Mucosa of rectum (tissue), 2 donors: ENCODE measurements at regions not wholly inside any gene's neighbourhood (a gene's known extent, or its start where the extent isn't known, plus 50 kb on each side); places are given as distances from the start of the nearest gene placed in this dataset.

Experiments
- H3K27ac ChIP-seq, 2 donors: one replicate each; pipeline ENCODE4 v1.7.0; 2013; ENCODE audit warnings: inconsistent platforms in 2 of 2, low read depth in 2 of 2, low read length in 2 of 2
- H3K27me3 ChIP-seq, 2 donors: one replicate each; pipeline ENCODE4 v1.7.0; 2013; ENCODE audit warnings: low read length in 2 of 2; ENCODE audit not compliant: control insufficient read depth in 2 of 2, insufficient read depth in 2 of 2
- H3K36me3 ChIP-seq, 2 donors: one replicate each; pipeline ENCODE4 v1.7.0; 2013; ENCODE audit warnings: low read length in 2 of 2; ENCODE audit not compliant: control insufficient read depth in 2 of 2, insufficient read depth in 2 of 2
- H3K4me1 ChIP-seq, 2 donors: one replicate each; pipeline ENCODE4 v1.7.0; 2013; ENCODE audit warnings: low read length in 2 of 2, mild to moderate bottlenecking in 1 of 2; ENCODE audit not compliant: control insufficient read depth in 2 of 2, insufficient read depth in 2 of 2
- H3K4me3 ChIP-seq, 2 donors: one replicate each; pipeline ENCODE4 v1.7.0; 2013; ENCODE audit warnings: low read length in 2 of 2
- H3K9ac ChIP-seq, 2 donors: one replicate each; pipeline ENCODE4 v1.7.0; 2013; ENCODE audit warnings: low read length in 2 of 2, low read depth in 1 of 2, mild to moderate bottlenecking in 1 of 2
- H3K9me3 ChIP-seq, 2 donors: one replicate each; pipeline ENCODE4 v1.7.0; 2013; ENCODE audit warnings: low read length in 2 of 2; ENCODE audit not compliant: control insufficient read depth in 2 of 2
- donor health status: healthy.
- donor health status: Normal muscosa, but diverticular disease.

DNA sequence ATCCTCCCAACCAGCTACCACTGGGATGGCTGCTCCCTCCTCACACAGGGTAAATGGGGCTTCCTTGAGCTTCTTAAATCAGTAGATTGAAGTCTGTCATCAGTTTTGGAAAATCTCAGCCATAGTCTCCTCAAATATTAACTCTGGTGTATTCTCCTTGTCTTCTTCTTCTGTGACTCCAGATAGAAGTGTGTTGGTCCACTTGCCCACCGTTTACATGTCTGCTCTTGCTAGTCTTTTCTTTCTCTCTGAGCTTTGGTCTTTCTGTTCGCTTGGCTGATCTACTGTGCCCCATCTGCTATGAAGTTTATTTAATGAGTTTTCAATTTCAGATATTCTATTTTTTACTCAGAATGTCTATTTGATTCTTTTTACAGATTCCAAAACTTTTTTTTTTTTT lies 281.7 kb upstream of the HDAC4 start:
- Histone ChIP-seq H3K9ac (no peak overlapping the region), H3K9me3 (no peaks in the 10 kb centered on the region), H3K36me3 (no peaks in the 10 kb centered on the region), H3K27ac (no peak overlapping the region), H3K4me1 (no peaks in the 10 kb centered on the region), H3K27me3 (peaks cover 0 to 5% of the 10 kb centered on the region in 2 donors), H3K4me3 (no peak overlapping the region)

DNA sequence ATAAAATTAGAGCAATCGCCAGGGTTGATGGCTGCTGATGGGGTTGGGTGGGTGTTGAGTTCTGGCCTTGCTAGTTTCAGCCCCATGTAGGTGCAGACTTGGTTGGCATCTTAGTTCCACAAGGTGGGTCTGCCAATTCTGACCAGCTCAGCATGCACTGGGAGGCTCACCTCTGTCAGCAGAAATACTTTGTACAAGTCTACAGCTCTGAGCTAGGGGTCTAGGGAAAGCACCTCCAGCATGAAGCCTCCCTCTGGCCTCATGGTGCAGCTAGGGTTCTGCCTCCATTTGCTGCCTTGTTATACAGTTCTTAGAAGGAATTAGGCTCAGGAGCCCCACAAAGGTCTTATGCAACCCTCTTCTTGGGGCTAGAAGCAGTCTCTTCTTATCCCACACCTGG lies 278.9 kb upstream of the HDAC4 start:
- no peak overlapping the region for H3K4me3 ChIP-seq
- peaks cover 0 to 5% of the 10 kb centered on the region in 2 donors for H3K27me3 ChIP-seq
- no peaks in the 10 kb centered on the region for H3K9me3 ChIP-seq
- no peaks in the 10 kb centered on the region for H3K36me3 ChIP-seq
- no peak overlapping the region for H3K27ac ChIP-seq
- H3K4me1 ChIP-seq, result no peaks in the 10 kb centered on the region
- H3K9ac ChIP-seq, result no peak overlapping the region

DNA sequence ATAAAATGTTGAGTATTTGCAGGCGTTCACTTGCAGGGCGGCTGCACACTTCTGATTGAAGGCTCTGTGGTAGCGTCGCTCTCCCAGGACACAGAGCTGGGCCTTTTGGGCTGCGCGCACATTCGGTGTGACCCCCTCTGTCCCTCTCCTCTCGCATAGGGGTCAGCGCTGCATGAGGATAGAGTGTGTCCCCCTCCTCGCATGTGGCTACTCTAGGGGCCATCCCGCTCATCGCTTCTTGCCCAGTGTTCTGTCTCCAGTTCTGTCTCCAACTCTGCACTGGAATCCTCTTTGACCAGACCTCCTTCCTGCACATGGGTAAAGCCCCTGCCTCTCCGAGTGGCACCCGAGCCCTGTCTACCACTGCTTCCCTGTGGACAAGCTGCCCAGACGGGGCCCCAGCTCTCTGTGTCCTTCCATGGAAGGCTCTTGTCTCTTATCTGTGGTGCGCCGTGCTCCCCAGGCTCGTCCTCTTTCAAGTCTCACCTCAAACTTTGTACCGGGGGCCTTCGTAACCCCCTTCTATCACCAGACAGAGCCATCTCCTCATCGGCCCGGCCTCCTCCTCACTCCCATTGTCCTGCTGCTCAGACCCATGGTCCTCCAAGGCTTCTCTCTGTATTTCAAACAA lies 278.0 kb upstream of the HDAC4 start:
- no peaks in the 10 kb centered on the region for H3K9me3 ChIP-seq
- H3K9ac ChIP-seq, result no peak overlapping the region
- H3K36me3 ChIP-seq, result no peaks in the 10 kb centered on the region
- no peaks in the 10 kb centered on the region for H3K4me1 ChIP-seq
- no peak overlapping the region for H3K27ac ChIP-seq
- peaks cover 0 to 2% of the 10 kb centered on the region in 2 donors for H3K27me3 ChIP-seq
- H3K4me3 ChIP-seq, result no peak overlapping the region

DNA sequence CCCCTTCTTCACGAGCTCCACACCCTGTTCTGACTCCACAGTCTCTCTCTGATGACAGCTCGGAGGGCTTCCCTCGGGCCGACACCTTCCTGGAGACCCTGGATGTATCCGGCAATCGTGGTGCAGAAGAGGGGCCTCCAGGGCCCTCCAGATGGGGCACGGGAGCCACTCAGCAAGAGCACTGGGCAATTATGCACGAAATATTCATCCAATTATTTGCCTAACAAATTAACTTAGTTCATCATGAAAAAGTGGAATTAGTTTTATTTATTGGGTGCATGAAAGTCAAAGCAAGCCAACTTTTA lies 277.3 kb upstream of the HDAC4 start:
- Histone ChIP-seq H3K4me1 (no peaks in the 10 kb centered on the region), H3K27me3 (peaks cover 0 to 2% of the 10 kb centered on the region in 2 donors), H3K27ac (no peak overlapping the region), H3K9ac (no peak overlapping the region), H3K4me3 (no peak overlapping the region), H3K36me3 (no peaks in the 10 kb centered on the region), H3K9me3 (no peaks in the 10 kb centered on the region)

DNA sequence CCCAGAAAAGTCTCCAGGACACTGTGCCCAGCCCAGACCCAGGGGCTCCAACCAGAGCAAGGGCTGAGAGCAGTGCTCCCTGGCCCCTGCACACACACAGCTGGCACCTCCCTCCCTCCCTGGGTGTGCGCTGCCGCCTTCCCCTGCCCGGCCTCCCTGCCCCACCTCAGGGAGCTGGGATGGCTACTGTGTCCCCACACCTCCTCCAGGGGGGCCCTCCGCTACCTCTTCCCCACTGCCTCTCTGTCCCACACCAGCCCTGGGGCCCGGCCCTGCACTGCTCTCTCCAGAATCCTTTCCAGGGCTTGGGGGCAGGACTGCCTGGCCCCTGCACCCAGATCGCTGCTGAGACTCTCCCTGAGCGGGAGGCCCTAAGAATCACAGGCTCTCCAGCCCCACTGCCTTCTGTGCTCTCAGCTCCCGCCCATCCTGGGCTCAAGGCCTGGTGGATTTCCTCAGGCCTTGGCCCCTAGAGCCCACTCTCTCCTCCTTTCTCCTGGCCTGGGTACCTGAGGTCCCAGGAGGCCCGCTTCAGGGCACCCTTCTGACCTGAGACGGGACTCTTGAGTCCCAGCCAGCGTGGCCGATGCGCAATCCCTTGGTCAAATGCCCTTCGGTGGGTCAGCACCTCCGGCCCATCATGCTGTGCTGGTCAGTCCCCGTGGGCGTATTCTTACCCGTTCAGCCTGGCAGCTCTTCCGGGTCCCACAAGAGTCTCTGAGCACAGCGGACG lies 276.8 kb upstream of the HDAC4 start:
- Histone ChIP-seq H3K9ac (no peak overlapping the region), H3K27me3 (peaks cover 0 to 2% of the 10 kb centered on the region in 2 donors), H3K27ac (no peak overlapping the region), H3K36me3 (no peaks in the 10 kb centered on the region), H3K4me3 (no peak overlapping the region), H3K9me3 (no peaks in the 10 kb centered on the region), H3K4me1 (no peaks in the 10 kb centered on the region)

DNA sequence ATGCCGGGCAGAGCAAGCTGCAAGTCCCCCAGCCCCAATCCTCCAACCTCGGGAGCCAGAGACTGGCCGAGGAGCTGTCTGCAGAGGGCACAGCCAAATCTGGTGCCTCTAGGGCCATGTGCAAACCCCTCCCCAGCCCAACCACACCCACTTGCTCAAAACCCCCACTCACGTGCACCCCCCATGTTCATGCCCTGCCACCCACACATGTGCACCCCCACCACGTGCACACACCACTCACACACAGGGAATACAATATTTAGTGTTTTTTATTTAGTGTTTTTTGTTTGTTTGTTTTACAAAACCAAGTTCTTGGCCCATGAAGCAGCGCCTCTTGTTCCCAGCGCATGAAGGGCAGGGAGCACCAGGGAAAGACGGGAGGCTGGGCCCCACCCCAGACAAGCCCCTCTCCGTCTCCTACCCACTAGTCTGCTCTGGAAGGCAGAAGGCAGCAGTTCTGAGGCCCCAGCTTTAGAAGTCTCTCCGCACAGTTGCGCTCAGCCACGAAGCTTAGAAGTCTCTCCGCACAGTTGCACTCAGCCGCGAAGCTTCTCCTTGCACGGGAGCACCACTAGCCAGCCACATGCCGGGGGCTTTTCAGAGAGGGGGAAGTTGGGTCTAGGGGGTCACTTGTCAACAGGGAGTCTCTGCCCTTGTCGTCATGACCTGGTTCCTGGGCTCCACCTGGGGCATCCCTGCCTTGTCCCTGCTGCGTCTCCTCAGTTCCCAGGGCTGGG lies 276.1 kb upstream of the HDAC4 start:
- H3K27ac ChIP-seq, result no peak overlapping the region
- no peak overlapping the region for H3K9ac ChIP-seq
- no peaks in the 10 kb centered on the region for H3K4me1 ChIP-seq
- H3K27me3 ChIP-seq, result peaks cover 0 to 2% of the 10 kb centered on the region in 2 donors
- H3K36me3 ChIP-seq, result no peaks in the 10 kb centered on the region
- no peak overlapping the region for H3K4me3 ChIP-seq
- no peaks in the 10 kb centered on the region for H3K9me3 ChIP-seq

DNA sequence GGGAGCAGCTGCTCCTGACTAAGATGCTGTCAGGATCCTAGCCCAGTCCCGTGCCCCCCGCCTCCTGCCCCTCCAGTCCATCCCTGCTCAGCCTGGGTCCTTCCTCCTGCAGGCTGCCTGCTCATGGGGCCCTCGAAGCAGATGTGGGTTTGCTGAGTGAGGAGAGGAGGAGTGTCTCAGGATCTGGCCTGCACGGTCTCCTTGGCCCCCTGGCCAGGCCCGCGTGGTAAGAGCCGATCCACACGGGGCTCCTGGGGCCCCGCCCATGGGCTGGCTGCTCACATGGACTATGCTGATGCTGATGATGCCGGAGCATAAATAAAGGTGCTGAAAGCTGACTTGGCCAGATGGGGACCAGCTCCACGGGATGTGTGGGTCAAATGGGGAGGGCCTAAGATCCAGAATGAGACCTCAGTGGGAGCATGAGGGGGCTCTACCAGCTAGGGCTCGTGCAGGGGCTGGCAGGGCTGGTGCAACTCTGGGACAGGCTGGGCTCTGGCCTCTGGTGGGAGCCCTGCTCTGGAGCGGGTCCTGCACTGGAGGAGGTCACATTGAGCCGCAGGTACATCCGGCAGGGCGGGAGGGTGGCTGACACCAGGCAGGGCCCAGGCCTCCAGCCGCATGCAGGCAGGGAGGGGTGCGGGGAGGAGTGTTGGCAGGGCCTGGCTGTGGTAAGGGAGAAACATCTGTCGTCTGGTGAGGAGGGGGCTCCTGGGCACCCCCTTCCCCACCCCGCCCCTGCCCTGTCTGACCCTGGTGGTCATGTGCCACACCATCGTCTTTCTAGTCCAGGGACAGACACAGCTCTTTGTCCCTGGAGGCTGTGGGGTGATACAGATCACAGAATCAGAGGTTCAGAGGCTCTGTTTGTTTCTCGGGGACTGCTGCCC lies 275.3 kb upstream of the HDAC4 start:
- Histone ChIP-seq H3K9me3 (no peaks in the 10 kb centered on the region), H3K9ac (no peak overlapping the region), H3K4me3 (no peak overlapping the region), H3K4me1 (no peaks in the 10 kb centered on the region), H3K27ac (no peak overlapping the region), H3K27me3 (peaks cover 0 to 2% of the 10 kb centered on the region in 2 donors), H3K36me3 (no peaks in the 10 kb centered on the region)

DNA sequence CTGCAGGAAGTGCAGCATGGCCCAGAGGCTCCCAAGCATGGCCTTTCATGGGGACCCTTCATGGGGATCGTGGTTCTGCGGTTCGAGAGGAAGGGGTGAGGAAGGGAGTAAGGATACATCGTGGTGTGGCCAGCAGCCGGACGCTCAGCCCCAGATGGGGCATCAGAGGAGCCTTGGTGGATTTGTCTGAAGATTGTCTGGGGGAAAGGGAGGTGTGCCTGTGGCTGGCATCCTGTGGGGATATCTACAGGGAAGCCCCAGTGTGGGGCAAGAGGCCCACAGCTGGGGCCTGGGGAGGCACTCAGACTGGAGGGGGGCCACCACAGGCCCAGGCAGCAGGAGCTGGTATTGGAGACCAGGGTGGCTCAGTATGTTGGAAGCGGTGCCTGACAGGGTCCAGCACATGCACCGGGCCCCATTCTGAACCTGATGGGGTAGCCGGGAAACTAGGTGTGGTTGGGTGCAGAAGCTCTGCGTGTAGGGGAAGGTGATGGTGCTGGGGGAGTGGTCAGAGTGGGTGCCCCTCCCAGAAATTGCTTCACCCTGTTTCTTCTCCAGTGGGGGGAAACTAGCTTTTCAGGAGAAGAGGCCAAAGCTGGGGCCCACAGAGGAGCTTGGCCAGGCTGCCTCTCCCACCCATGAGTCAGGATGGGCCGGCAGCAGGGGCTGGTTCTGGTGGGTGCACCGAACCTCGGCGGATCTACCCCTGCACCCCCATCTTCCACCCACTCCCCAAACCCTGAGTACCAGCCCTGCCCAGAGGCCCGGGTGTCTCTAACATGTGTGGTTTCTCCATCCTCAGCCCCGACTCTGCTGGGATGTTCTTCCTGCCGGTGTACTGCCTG lies 274.4 kb upstream of the HDAC4 start:
- H3K36me3 ChIP-seq, result no peaks in the 10 kb centered on the region
- H3K4me1 ChIP-seq, result no peaks in the 10 kb centered on the region
- H3K9me3 ChIP-seq, result no peaks in the 10 kb centered on the region
- H3K27me3 ChIP-seq, result peaks cover 0 to 2% of the 10 kb centered on the region in 2 donors
- H3K4me3 ChIP-seq, result no peak overlapping the region
- no peak overlapping the region for H3K9ac ChIP-seq
- no peak overlapping the region for H3K27ac ChIP-seq

DNA sequence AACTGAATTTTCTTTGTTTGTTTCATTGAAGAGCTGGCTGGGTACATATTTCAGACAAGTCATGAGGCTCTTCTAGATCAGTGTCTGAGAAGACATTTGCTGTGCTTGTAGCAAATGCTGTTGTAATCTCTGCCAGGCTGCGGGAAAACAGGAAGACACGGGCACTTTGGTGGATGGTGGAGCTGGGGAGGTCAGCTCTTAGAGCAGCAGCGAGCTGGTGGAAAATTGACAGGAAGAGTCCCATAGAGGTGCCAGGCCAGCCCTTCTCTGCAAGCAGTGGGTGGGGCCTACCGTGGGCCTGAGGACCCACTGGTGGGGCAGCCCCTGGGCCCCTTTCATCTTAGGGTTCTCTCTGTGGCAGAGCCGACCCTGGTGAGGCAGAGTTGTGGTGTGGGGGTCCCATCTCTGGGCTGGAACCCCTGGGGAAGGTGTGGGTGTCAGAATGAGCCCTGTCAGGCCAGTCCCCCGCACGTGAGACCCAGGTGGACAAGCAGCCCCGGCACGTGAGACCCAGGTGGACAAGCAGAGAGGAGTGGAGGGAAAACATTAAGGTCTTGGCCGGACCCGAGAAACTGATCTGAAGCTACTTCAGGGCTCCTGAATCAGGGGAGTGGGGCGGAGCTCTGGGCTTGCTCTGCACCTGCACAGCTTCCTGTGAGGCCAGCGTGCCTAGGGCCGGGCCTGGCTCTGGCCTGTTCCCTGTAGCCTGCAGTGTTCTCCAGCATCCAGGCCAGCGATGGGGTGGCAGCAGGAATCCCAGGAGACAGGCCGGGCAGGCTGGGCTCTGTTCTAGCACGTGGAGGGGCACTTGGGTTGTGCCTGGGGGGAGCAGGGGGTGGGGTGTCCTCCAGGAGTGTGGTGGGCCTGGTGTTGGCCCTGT lies 273.5 kb upstream of the HDAC4 start:
- Histone ChIP-seq H3K36me3 (no peaks in the 10 kb centered on the region), H3K27ac (no peak overlapping the region), H3K9me3 (no peaks in the 10 kb centered on the region), H3K9ac (no peak overlapping the region), H3K4me1 (no peaks in the 10 kb centered on the region), H3K4me3 (no peak overlapping the region), H3K27me3 (no peaks in the 10 kb centered on the region)
